GM21529 (cell line): ENCODE measurements at regions not wholly inside any gene's neighbourhood (a gene's known extent, or its start where the extent isn't known, plus 50 kb on each side); places are given as distances from the start of the nearest gene placed in this dataset.

ENCODE experiments used
- ATAC-seq: cut with Tn5 transposase; IDR thresholded peaks from one replicate; pipeline ENCODE4 v1.9.1; 2021; ENCODE audit not compliant: unreplicated experiment

DNA sequence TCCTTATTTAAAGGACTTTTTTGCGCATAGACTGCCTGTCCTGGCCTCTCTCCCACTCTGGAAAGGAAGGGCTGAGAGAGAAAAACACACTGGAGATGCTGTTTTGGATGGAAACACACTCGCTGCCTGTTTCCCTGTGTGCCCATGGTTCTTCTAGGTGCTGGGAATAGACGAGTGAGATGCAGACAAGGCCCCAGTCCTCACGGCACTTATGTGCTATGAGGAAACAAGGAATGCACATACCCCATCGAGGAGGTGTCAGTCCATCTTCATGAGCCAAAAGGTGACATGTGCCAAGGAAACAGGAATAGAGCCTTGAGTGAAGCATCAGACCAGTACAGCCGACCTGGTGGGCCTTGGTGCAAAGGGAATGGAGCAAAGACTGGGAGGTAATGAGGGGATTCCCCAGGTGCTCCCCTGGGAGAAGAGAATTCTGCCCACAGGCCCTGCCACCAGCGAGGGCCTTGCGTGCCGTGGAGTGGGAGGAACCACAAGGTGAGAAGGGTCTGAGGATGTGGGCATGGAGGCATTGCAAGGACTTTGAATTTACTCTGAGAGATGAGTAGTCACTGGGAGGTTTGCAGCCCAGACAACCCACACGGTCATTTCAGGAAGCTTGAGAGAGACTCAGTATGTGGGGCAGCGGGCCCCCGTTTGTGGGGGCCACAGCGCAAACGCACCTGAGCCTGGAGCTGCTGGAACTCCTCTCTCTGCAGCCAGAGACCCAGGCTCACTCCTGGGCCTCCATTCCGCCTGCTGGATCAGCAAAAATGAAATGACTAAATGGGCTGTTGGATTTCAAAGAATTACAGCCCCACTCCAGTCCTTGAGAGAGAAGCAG, 197.5 kb upstream of the COPS8 start:
- no peak for ATAC-seq

DNA sequence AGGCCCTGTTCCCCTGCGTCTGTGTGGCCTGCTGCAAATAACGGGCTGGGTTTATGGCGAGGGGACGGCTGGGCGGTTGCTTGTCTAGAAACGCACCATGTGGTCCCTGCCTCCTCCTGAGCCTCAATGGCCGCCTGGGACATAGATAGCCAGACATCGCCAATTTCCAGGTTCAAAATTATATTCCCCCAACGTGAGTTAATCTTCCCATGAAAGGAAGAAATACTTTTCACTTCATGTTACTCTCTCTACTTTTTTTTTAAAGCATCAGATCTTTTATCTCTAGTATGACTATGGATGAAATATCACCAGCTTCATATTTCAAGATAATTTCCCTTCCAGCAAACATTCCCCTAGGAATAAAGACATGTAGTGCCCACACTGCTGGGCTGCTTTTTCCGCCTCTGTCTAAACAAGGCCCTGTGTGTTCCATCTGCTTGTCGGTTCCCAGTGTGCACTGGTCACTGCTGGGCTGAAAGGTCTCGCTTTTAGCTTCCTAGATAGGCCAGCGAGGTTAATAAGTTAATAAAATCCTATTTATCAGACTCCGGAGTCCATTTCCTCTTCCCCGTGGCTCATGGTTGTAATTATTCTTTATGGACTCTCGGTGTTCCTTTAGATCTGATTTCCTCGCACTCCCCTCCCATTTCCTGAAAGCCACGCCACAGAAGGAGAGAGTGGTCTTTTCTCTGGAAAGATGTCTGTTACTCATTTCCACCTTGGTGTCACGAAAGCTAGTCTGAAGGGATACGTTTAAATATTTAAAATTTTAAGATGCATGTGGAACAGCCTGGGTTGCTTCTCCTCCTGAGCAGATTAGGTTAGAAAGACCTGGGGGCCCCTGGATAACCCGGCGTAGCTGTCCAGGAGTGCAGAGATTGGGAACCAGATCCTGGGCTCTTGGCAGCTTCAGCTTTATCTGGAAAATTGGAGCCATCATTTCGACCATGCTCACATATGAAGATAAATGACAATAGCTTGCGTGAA, 196.6 kb upstream of the COPS8 start:
- ATAC-seq = no peak

- ATAC-seq = no peak
Observed at GRCh38 chr2:236889791-236890704, 195.6 kb upstream of the COPS8 start.

DNA sequence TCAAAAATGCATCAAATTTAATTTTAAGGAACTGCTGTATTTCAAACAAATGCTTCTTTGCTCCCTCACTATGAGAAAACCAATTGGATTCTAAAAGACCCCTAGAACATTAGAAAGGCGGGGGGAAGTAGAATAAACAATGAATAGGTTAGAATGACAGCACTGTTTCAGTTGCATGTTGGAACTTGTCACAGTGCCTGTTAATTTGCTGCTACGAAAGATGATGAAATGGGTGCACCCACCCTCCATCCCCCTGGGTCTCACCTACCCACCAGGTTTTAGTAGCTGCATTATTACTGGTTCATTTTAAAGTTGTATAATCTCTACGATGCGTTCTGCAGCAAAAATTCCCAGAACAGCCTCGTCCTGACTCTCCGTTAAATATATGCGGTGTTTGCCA, 193.0 kb upstream of the COPS8 start:
- ATAC-seq = no peak

DNA sequence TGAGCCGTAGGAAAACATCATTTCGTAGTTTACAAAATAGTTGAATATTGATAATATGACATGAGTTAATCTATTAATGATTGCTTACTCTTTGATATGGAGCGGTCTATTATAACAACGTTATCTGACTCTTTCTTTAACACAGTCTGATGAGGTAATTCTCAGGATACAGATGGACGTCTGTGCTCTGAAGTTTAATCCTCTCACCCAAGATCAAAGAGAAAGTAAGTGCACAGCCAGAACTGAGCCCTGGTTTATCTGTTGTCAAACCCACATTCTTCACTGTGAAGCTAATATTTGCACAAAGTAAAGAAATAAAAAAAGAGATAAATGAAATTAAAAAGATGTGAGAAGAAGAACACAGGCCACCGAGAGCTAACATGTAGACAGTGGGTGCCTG, 190.9 kb upstream of the COPS8 start:
- no peak for ATAC-seq

DNA sequence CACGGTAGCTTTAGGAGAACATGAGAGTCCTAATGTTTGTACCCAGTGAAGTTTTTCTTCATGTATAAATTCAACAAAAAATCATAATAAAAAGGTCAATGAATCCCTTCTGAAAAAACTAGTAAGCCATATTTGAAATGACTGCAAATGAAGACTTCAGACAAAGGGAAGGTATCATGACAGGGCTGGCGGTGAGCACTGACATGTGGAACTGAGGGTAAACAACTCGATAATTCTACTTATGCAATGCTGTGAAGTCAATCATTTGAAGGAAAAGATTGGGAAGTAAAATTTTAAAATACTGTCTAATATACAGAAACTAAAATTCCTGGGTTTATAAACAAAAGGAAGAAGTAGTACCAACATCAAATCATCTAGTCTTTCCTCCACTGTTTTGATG, 190.2 kb upstream of the COPS8 start:
- no peak for ATAC-seq

GRCh38 chr2:236896688-236897087, 189.0 kb upstream of the COPS8 start:
- no peak for ATAC-seq

- no peak for ATAC-seq
Observed at GRCh38 chr2:236899146-236899545, 186.5 kb upstream of the COPS8 start.

GRCh38 chr2:236899950-236900640, 185.6 kb upstream of the COPS8 start:
- ATAC-seq = no peak

DNA sequence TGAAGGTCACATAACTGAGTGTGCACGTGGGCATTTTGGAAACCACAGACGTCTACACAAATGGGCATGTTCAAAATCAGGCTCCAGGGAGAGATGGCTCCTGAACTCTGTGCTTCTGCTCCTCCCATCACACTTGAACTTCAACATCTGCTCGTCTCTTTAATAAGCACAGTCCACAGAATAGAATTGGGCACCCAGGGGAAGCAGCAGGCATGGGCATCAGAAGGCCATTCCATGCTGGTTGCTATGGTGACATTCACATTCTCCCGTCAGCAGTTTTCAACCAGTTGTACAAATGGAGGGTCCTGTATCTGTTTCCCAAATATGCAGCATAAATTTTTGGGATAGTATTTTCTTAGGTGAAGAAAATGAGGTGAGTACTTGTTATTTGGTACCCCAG, 183.7 kb upstream of the COPS8 start:
- no peak for ATAC-seq

GRCh38 chr2:236903978-236904377, 181.7 kb upstream of the COPS8 start:
- no peak for ATAC-seq

DNA sequence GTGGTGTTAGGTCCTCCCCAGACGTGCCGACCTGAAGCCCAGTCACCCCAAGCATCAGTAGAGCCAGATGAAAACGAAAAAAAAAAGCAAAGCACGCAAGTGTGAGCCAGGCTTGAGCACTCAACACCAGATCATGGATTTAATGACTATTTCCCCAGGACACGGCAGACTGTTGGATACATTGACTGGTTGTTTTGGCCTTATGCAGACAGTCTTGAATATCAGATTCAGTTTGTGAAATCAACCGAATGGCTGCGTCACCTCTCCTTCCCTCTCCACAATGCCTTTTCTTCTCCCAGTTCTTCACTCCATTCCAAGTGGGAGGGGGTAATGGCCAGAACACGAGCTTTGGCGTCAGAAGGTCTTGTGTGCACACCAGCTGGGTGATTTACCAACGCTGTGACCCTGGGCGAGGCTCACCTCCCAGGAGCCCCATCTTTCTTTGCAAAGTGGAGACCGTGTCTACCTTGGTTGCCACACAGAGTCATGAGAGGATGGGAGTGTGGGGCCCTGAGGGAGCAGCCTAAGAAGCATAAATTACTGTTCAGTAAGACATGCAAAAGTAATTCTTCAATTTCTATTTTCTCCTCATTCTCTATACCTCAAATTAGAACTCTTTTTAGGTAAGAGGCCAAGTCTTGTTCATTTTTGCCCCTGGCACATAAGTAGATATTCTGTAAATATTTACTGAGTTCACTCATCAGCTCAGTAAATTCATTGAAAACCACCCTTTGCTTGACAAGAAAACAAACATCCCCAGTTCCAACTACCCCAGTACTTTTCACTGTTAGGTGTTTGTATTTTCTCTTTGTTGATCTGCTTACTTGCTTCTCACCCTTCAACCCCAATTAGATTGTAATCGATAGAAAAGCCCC, 181.1 kb upstream of the COPS8 start:
- ATAC-seq = no peak

DNA sequence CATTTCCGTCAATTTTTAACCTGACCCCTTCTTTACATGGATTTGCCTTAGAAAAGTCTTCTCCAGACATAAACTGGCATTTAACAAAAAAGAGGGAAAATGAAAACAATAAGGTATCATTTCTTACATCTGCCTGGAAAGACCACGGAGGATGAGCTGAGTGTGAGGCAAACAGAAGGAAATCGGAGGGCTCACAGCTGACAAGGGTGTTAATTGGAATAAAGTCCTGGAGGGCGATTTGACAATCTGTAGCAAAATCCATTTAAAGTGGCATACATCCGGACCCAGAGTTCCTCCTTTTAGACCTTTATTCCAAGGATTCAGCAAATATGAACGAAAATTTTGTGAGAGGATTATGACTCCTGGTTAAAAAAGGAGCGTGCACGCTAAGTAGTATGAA, 179.7 kb upstream of the COPS8 start:
- no peak for ATAC-seq

DNA sequence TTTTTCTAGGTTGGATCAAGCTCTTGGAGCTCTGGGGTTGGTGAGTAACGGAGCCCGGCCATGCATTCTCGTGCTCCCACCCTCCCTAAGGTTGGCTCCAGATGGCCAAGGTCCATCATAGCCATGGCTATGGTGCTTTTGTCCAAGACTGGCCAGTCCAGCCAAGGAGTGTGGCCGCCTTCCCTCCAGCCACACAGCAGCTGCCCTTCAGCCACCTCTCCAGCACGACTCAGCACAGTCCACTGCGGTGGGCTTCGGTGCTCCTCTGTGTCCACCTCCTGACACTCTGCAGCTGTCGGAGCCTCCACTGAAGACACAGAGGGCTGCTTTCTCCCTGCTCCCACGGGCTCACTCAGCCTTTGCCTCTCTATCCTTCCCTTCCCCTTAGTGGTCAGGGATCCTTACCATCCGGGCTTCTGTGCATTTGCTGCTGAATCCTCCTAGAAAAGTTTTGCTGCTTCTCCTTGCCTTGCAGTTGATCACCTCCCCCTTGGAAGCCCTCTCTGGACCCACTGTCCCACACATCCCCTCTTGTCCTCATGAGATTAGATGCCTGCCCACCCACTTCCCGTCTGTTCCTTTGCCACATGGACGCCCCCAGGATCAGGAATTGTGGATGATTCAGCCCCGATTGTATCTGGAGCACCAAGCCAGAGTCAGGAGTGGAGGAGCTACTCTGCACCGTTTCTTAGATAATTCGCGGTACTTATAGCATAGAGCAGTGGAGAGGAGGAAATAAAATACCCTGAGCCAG, 177.1 kb upstream of the COPS8 start:
- ATAC-seq = no peak

GRCh38 chr2:236909193-236909504, 176.5 kb upstream of the COPS8 start:
- ATAC-seq = no peak

- no peak for ATAC-seq
Observed at GRCh38 chr2:236909802-236910201, 175.9 kb upstream of the COPS8 start.

GRCh38 chr2:236910781-236911495, 174.8 kb upstream of the COPS8 start:
- no peak for ATAC-seq
